Smooth muscle cell (in vitro differentiated cells): ENCODE measurements at regions not wholly inside any gene's neighbourhood (a gene's known extent, or its start where the extent isn't known, plus 50 kb on each side); places are given as distances from the start of the nearest gene placed in this dataset.

ENCODE experiments used
- DNase-seq: peaks from one replicate; lab custom pipeline; 2025; ENCODE audit not compliant: unreplicated experiment; lab: John Stamatoyannopoulos, UW
- H2AFZ ChIP-seq: fragments of 200-600 bp; sonication (generic); 2 replicates; pipeline ENCODE4 v1.6.0; 2016; ENCODE audit warnings: antibody characterized with exemption, low read depth, mild to moderate bottlenecking
- H3F3A ChIP-seq: fragments of 200-600 bp; sonication (generic); 2 replicates; pipeline ENCODE4 v1.6.0; 2017; ENCODE audit warnings: antibody characterized with exemption, low read depth
- H3K27ac ChIP-seq: fragments of 200-600 bp; sonication (generic); 2 replicates; pipeline ENCODE4 v1.5.1; 2016; ENCODE audit warnings: low read depth, mild to moderate bottlenecking
- H3K27me3 ChIP-seq: fragments of 200-600 bp; sonication (generic); 2 replicates; pipeline ENCODE4 v1.6.1; 2016; ENCODE audit warnings: low read depth, mild to moderate bottlenecking
- H3K36me3 ChIP-seq: fragments of 200-600 bp; sonication (generic); 2 replicates; pipeline ENCODE4 v1.5.1; 2016; ENCODE audit warnings: low read depth
- H3K4me1 ChIP-seq: fragments of 200-600 bp; sonication (generic); 2 replicates; pipeline ENCODE4 v1.5.1; 2016; ENCODE audit warnings: low read depth
- H3K4me2 ChIP-seq: fragments of 200-600 bp; sonication (generic); 2 replicates; pipeline ENCODE4 v1.6.0; 2016; ENCODE audit warnings: mild to moderate bottlenecking
- H3K4me3 ChIP-seq: fragments of 200-600 bp; sonication (generic); 2 replicates; pipeline ENCODE4 v1.5.1; 2016; ENCODE audit warnings: mild to moderate bottlenecking
- H3K79me2 ChIP-seq: fragments of 200-600 bp; sonication (generic); 2 replicates; pipeline ENCODE4 v1.6.0; 2016; ENCODE audit warnings: low read depth, mild to moderate bottlenecking
- H3K9ac ChIP-seq: fragments of 200-600 bp; sonication (generic); 2 replicates; pipeline ENCODE4 v1.6.0; 2016; ENCODE audit warnings: low read depth
- H3K9me3 ChIP-seq: fragments of 200-600 bp; sonication (generic); replicated peaks from 2 replicates; pipeline ENCODE4 v1.5.1; 2016; ENCODE audit warnings: low read depth
- H4K20me1 ChIP-seq: fragments of 200-600 bp; sonication (generic); 2 replicates; pipeline ENCODE4 v1.6.0; 2016; ENCODE audit warnings: low read depth
- WGBS: methylation state at CpG from one replicate; pipeline ENCODE4 v1.1.7; 2016; ENCODE audit warnings: low lambda C conversion rate; 5-methylcytosine and 5-hydroxymethylcytosine counted together
- TF ChIP-seq, protein P1 (sequence below): fragments of 200-600 bp; sonication (generic); IDR thresholded peaks from 2 replicates; pipeline ENCODE4 v1.5.1; 2017; ENCODE audit warnings: borderline replicate concordance, mild to moderate bottlenecking, antibody characterized with exemption; ENCODE audit not compliant: insufficient read depth, poor library complexity, severe bottlenecking

DNA sequence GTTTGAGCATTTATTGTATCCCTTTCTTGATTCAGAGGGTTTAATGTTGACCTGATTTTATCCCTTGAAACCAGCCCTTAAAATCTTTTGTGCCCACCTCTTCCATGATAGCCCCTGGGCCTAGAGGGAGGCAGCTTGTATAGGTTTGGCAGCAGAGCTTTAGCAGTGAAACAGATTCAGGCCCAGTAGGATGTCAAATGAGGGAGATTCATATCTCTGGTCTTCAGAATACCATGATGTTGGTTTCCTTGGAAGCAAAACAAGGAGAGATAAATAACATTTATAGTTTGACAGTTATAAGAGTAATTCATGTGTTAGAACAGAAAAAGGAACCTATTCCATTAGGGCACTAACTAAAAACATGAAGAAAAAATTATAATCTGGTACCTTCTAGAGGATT lies 649.2 kb downstream of the METTL4 start:
- no peaks in the 10 kb centered on the region for H3K79me2 ChIP-seq
- H3F3A ChIP-seq = no peaks in the 10 kb centered on the region
- H3K9me3 ChIP-seq = no peaks in the 10 kb centered on the region
- no peak overlapping the region for H3K9ac ChIP-seq
- TF ChIP-seq, protein P1, sequence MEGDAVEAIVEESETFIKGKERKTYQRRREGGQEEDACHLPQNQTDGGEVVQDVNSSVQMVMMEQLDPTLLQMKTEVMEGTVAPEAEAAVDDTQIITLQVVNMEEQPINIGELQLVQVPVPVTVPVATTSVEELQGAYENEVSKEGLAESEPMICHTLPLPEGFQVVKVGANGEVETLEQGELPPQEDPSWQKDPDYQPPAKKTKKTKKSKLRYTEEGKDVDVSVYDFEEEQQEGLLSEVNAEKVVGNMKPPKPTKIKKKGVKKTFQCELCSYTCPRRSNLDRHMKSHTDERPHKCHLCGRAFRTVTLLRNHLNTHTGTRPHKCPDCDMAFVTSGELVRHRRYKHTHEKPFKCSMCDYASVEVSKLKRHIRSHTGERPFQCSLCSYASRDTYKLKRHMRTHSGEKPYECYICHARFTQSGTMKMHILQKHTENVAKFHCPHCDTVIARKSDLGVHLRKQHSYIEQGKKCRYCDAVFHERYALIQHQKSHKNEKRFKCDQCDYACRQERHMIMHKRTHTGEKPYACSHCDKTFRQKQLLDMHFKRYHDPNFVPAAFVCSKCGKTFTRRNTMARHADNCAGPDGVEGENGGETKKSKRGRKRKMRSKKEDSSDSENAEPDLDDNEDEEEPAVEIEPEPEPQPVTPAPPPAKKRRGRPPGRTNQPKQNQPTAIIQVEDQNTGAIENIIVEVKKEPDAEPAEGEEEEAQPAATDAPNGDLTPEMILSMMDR = no peak
- no peaks in the 10 kb centered on the region for H3K4me1 ChIP-seq
- no peak overlapping the region for H3K4me2 ChIP-seq
- H3K36me3 ChIP-seq = no peaks in the 10 kb centered on the region
- H3K27me3 ChIP-seq = no peaks in the 10 kb centered on the region
- DNase-seq = no peak
- H4K20me1 ChIP-seq = no peaks in the 10 kb centered on the region
- H2AFZ ChIP-seq = no peak overlapping the region
- H3K4me3 ChIP-seq = no peak overlapping the region
- no peak overlapping the region for H3K27ac ChIP-seq

GRCh38 chr18:1928711-1929110 lies 642.6 kb downstream of the METTL4 start:
- no peaks in the 10 kb centered on the region for H3K9me3 ChIP-seq
- H3K27me3 ChIP-seq = no peaks in the 10 kb centered on the region
- H3F3A ChIP-seq = no peaks in the 10 kb centered on the region
- DNase-seq = no peak
- 80% methylated on average over 6 of the region's 6 CpGs for WGBS
- no peak overlapping the region for H3K27ac ChIP-seq
- no peak overlapping the region for H3K4me2 ChIP-seq
- no peaks in the 10 kb centered on the region for H3K36me3 ChIP-seq
- H3K4me1 ChIP-seq = no peaks in the 10 kb centered on the region
- H3K9ac ChIP-seq = no peak overlapping the region
- H3K79me2 ChIP-seq = no peaks in the 10 kb centered on the region
- H4K20me1 ChIP-seq = no peaks in the 10 kb centered on the region
- H2AFZ ChIP-seq = no peak overlapping the region
- H3K4me3 ChIP-seq = no peak overlapping the region
- TF ChIP-seq, protein P1 = no peak

DNA sequence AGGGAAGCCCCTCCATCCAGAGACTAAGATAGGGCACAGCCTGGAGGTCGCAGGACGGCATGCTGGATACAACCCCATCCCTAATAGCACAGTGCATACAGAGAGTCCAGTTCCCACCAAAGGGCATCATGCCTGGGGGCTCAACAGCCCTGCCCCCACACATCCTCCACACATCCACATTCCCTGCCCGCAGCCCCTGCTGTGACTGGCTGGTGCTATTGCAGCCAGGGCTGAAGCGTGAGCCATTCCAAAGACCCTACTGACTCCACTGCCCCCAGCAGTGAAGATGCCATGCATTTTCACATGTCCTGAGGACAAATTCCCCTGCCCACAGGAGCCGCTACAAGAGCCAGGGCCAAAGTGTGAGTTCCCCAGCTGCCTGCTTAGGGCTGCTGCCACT lies 641.6 kb downstream of the METTL4 start:
- H3K4me1 ChIP-seq = no peaks in the 10 kb centered on the region
- no peak overlapping the region for H3K4me3 ChIP-seq
- no peak overlapping the region for H3K27ac ChIP-seq
- TF ChIP-seq, protein P1 = no peak
- no peak for DNase-seq
- H3K79me2 ChIP-seq = no peaks in the 10 kb centered on the region
- WGBS = 100% methylated on average over 5 of the region's 5 CpGs
- no peaks in the 10 kb centered on the region for H3K36me3 ChIP-seq
- no peaks in the 10 kb centered on the region for H3K27me3 ChIP-seq
- no peaks in the 10 kb centered on the region for H4K20me1 ChIP-seq
- no peak overlapping the region for H3K9ac ChIP-seq
- H3K9me3 ChIP-seq = no peaks in the 10 kb centered on the region
- H3K4me2 ChIP-seq = no peak overlapping the region
- no peak overlapping the region for H2AFZ ChIP-seq
- no peaks in the 10 kb centered on the region for H3F3A ChIP-seq
